GM23338 (cell line): ENCODE measurements at regions not wholly inside any gene's neighbourhood (a gene's known extent, or its start where the extent isn't known, plus 50 kb on each side); places are given as distances from the start of the nearest gene placed in this dataset.
A peak's percentile ranks its signal among the peaks of the same experiment; 100 is the strongest.

Source experiments
- ATAC-seq: fragments of 200-7000 bp; cut with Tn5 transposase; 3 replicates; pipeline ENCODE4 v1.9.1; 2020
- DNase-seq: peaks from one replicate; pipeline ENCODE4 v3.0.0-alpha.2; 2015; ENCODE audit warnings: low spot score
- H2AFZ ChIP-seq: fragments of 200-600 bp; sonication (generic); 2 replicates; pipeline ENCODE4 v1.8.0; 2016; ENCODE audit warnings: antibody characterized with exemption, mild to moderate bottlenecking, moderate library complexity
- H3F3A ChIP-seq: fragments of 200-600 bp; sonication (generic); replicated peaks from 2 replicates; pipeline ENCODE4 v1.8.0; 2017; ENCODE audit warnings: antibody characterized with exemption, mixed run types, low read depth
- H3K27ac ChIP-seq: fragments of 200-600 bp; sonication (generic); 2 replicates; pipeline ENCODE4 v1.6.1; 2016; ENCODE audit warnings: low read depth
- H3K27me3 ChIP-seq: fragments of 200-600 bp; sonication (generic); 2 replicates; pipeline ENCODE4 v1.8.0; 2016; ENCODE audit warnings: mild to moderate bottlenecking, mixed run types, moderate library complexity; ENCODE audit not compliant: insufficient read depth
- H3K36me3 ChIP-seq: fragments of 200-600 bp; sonication (generic); 2 replicates; pipeline ENCODE4 v1.8.0; 2016; ENCODE audit warnings: mild to moderate bottlenecking; ENCODE audit not compliant: insufficient read depth
- H3K4me1 ChIP-seq: fragments of 200-600 bp; sonication (generic); 2 replicates; pipeline ENCODE4 v1.8.0; 2016; ENCODE audit warnings: mild to moderate bottlenecking, moderate library complexity; ENCODE audit not compliant: insufficient read depth
- H3K4me2 ChIP-seq: fragments of 200-600 bp; sonication (generic); 2 replicates; pipeline ENCODE4 v1.7.1; 2017; ENCODE audit warnings: mixed run types
- H3K4me3 ChIP-seq: fragments of 200-600 bp; sonication (generic); 2 replicates; pipeline ENCODE4 v1.6.1; 2016; ENCODE audit warnings: mixed run types
- H3K79me2 ChIP-seq: fragments of 200-600 bp; sonication (generic); replicated peaks from 2 replicates; pipeline ENCODE4 v1.8.0; 2017; ENCODE audit warnings: mild to moderate bottlenecking; ENCODE audit not compliant: insufficient read depth
- H3K9me2 ChIP-seq: fragments of 200-600 bp; sonication (generic); 2 replicates; pipeline ENCODE4 v1.8.0; 2017; ENCODE audit not compliant: insufficient read depth
- H4K20me1 ChIP-seq: fragments of 200-600 bp; sonication (generic); replicated peaks from 2 replicates; pipeline ENCODE4 v1.8.0; 2017; ENCODE audit warnings: mild to moderate bottlenecking; ENCODE audit not compliant: insufficient read depth
- H3K27ac Mint-ChIP-seq: 2 replicates; pipeline ENCODE4 v1.8.0; 2020; ENCODE audit warnings: inconsistent platforms, mild to moderate bottlenecking, moderate library complexity, mixed read lengths
- H3K27me3 Mint-ChIP-seq: 3 replicates; pipeline ENCODE4 v1.8.0; 2022; ENCODE audit warnings: low read depth, mild to moderate bottlenecking, moderate library complexity, mixed read lengths, inconsistent platforms; ENCODE audit not compliant: insufficient read depth, poor library complexity
- H3K36me3 Mint-ChIP-seq: 3 replicates; pipeline ENCODE4 v1.8.0; 2021; ENCODE audit warnings: low read depth, mild to moderate bottlenecking, inconsistent platforms, moderate library complexity, mixed read lengths
- H3K4me1 Mint-ChIP-seq: 3 replicates; pipeline ENCODE4 v1.8.0; 2020; ENCODE audit warnings: mild to moderate bottlenecking, inconsistent platforms, mixed read lengths
- H3K4me3 Mint-ChIP-seq: 3 replicates; pipeline ENCODE4 v1.8.0; 2021; ENCODE audit warnings: moderate library complexity, mild to moderate bottlenecking, inconsistent platforms, mixed read lengths
- H3K9me3 Mint-ChIP-seq: 3 replicates; pipeline ENCODE4 v1.8.0; 2020; ENCODE audit warnings: moderate library complexity, mild to moderate bottlenecking, inconsistent platforms, mixed read lengths
- ETS1 ChIP-seq: IDR thresholded peaks from 2 replicates; pipeline ENCODE4 v1.6.1; 2016; ENCODE audit warnings: antibody characterized with exemption
- EZH2phosphoT487 ChIP-seq: fragments of 200-600 bp; sonication (generic); IDR thresholded peaks from one replicate; pipeline ENCODE4 v1.8.1; 2018; ENCODE audit warnings: antibody characterized with exemption; ENCODE audit not compliant: unreplicated experiment
- JUNB ChIP-seq: IDR thresholded peaks from one replicate; pipeline ENCODE4 v1.6.1; 2016; ENCODE audit warnings: antibody characterized with exemption; ENCODE audit not compliant: unreplicated experiment
- NANOG ChIP-seq: IDR thresholded peaks from 2 replicates; pipeline ENCODE4 v1.6.1; 2016; ENCODE audit warnings: antibody characterized with exemption, borderline replicate concordance
- POLR2AphosphoS5 ChIP-seq: IDR thresholded peaks from 2 replicates; pipeline ENCODE4 v1.6.1; 2016; ENCODE audit warnings: antibody characterized with exemption, low read depth
- STAT1 ChIP-seq: IDR thresholded peaks from one replicate; pipeline ENCODE4 v1.6.1; 2016; ENCODE audit warnings: antibody characterized with exemption; ENCODE audit not compliant: unreplicated experiment
- ZNF114 ChIP-seq: fragments of 250-450 bp; sonication (Bioruptor Pico); IDR thresholded peaks from 2 replicates; pipeline ENCODE4 v1.5.0; 2020; ENCODE audit warnings: mild to moderate bottlenecking, moderate library complexity
- TF ChIP-seq, protein P1 (sequence below), 2 experiments: fragments of 200-600 bp in 1 of 2; sonication (generic) in 1 of 2; conservative IDR thresholded peaks; 2 replicates each; pipeline versions ENCODE4 v1.5.1 to v1.6.1; 2016 to 2017; ENCODE audit warnings: antibody characterized with exemption in 2 of 2, low read depth in 2 of 2, mild to moderate bottlenecking in 2 of 2, moderate library complexity in 1 of 2
- TF ChIP-seq, protein P2 (sequence below): IDR thresholded peaks from one replicate; pipeline ENCODE4 v1.6.1; 2018; ENCODE audit warnings: antibody characterized with exemption; ENCODE audit not compliant: unreplicated experiment
- TF ChIP-seq, protein P3 (sequence below): fragments of 250-450 bp; sonication (Bioruptor Pico); IDR thresholded peaks from 2 replicates; pipeline ENCODE4 v1.5.0; 2020; ENCODE audit warnings: mild to moderate bottlenecking, moderate library complexity

- no peak overlapping the region for H3K4me3 ChIP-seq
- H3K79me2 ChIP-seq, result no peaks in the 10 kb centered on the region
- H4K20me1 ChIP-seq, result no peaks in the 10 kb centered on the region
- Mint-ChIP-seq H3K36me3 (no peaks in the 10 kb centered on the region), H3K27me3 (peaks cover 1% of the 10 kb centered on the region), H3K27ac (no peak overlapping the region), H3K4me3 (no peak overlapping the region), H3K4me1 (peaks cover 10% of the 10 kb centered on the region; the same call in 2 of the 3 replicates), H3K9me3 (no peaks in the 10 kb centered on the region)
- H3K27ac ChIP-seq, result no peak overlapping the region
- no peaks in the 10 kb centered on the region; the same call in 1 of the 2 replicates for H3K9me2 ChIP-seq
- H3F3A ChIP-seq, result no peaks in the 10 kb centered on the region
- TF ChIP-seq, protein P1, sequence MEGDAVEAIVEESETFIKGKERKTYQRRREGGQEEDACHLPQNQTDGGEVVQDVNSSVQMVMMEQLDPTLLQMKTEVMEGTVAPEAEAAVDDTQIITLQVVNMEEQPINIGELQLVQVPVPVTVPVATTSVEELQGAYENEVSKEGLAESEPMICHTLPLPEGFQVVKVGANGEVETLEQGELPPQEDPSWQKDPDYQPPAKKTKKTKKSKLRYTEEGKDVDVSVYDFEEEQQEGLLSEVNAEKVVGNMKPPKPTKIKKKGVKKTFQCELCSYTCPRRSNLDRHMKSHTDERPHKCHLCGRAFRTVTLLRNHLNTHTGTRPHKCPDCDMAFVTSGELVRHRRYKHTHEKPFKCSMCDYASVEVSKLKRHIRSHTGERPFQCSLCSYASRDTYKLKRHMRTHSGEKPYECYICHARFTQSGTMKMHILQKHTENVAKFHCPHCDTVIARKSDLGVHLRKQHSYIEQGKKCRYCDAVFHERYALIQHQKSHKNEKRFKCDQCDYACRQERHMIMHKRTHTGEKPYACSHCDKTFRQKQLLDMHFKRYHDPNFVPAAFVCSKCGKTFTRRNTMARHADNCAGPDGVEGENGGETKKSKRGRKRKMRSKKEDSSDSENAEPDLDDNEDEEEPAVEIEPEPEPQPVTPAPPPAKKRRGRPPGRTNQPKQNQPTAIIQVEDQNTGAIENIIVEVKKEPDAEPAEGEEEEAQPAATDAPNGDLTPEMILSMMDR (conservative IDR thresholded peaks at IDR 0.05; ENCODE audit: low read depth in 2 of 2), result peak; percentile 46 to 51
- no peak for TF ChIP-seq EZH2phosphoT487
- H2AFZ ChIP-seq, result no peak overlapping the region
- peak; percentile 20 for DNase-seq
- no peaks in the 10 kb centered on the region for H3K36me3 ChIP-seq
- no peak for ATAC-seq
- H3K4me2 ChIP-seq, result no peak overlapping the region
- no peaks in the 10 kb centered on the region for H3K27me3 ChIP-seq
- H3K4me1 ChIP-seq, result no peaks in the 10 kb centered on the region
Observed at GRCh38 chr4:149112109-149112508, 669.9 kb upstream of the NR3C2 start.

DNA sequence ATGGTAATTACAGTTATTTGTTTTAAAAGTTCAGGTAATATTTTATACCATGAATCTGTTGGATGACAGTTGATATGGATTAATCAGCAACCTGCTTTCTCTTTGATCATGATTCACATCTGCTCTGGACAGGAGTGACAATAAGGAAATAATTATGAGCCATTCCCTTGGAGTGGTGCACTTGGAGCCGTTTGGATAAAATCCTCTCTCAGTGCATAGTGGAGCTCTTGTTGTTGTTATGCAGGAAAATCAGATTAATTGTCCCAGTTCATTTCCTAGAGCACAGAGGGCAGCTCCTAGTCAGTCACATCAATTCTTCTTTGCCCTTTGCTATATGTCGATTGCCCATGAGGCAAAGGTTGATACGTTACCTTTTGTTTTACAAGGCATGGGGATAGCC is 668.3 kb upstream of the NR3C2 start:
- no peak overlapping the region for H2AFZ ChIP-seq
- no peaks in the 10 kb centered on the region for H3K79me2 ChIP-seq
- H3K4me3 Mint-ChIP-seq, result no peak overlapping the region
- DNase-seq (no peak), ATAC-seq (no peak)
- H3K27me3 ChIP-seq, result no peaks in the 10 kb centered on the region
- H3K9me3 Mint-ChIP-seq, result no peaks in the 10 kb centered on the region
- no peaks in the 10 kb centered on the region for H3K36me3 ChIP-seq
- H3K36me3 Mint-ChIP-seq, result no peaks in the 10 kb centered on the region
- H3K27me3 Mint-ChIP-seq, result no peaks in the 10 kb centered on the region
- no peaks in the 10 kb centered on the region for H4K20me1 ChIP-seq
- H3K4me2 ChIP-seq, result no peak overlapping the region
- no peak overlapping the region for H3K4me3 ChIP-seq
- H3K4me1 ChIP-seq, result no peaks in the 10 kb centered on the region
- H3F3A ChIP-seq, result no peaks in the 10 kb centered on the region
- no peak overlapping the region for H3K27ac Mint-ChIP-seq
- H3K4me1 Mint-ChIP-seq, result peaks cover 5% of the 10 kb centered on the region; the same call in 2 of the 3 replicates
- H3K9me2 ChIP-seq, result no peaks in the 10 kb centered on the region; the same call in 1 of the 2 replicates
- no peak overlapping the region for H3K27ac ChIP-seq
- no peak for TF ChIP-seq ETS1
- TF ChIP-seq, protein P2, sequence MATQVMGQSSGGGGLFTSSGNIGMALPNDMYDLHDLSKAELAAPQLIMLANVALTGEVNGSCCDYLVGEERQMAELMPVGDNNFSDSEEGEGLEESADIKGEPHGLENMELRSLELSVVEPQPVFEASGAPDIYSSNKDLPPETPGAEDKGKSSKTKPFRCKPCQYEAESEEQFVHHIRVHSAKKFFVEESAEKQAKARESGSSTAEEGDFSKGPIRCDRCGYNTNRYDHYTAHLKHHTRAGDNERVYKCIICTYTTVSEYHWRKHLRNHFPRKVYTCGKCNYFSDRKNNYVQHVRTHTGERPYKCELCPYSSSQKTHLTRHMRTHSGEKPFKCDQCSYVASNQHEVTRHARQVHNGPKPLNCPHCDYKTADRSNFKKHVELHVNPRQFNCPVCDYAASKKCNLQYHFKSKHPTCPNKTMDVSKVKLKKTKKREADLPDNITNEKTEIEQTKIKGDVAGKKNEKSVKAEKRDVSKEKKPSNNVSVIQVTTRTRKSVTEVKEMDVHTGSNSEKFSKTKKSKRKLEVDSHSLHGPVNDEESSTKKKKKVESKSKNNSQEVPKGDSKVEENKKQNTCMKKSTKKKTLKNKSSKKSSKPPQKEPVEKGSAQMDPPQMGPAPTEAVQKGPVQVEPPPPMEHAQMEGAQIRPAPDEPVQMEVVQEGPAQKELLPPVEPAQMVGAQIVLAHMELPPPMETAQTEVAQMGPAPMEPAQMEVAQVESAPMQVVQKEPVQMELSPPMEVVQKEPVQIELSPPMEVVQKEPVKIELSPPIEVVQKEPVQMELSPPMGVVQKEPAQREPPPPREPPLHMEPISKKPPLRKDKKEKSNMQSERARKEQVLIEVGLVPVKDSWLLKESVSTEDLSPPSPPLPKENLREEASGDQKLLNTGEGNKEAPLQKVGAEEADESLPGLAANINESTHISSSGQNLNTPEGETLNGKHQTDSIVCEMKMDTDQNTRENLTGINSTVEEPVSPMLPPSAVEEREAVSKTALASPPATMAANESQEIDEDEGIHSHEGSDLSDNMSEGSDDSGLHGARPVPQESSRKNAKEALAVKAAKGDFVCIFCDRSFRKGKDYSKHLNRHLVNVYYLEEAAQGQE, result no peak
- TF ChIP-seq, protein P3, sequence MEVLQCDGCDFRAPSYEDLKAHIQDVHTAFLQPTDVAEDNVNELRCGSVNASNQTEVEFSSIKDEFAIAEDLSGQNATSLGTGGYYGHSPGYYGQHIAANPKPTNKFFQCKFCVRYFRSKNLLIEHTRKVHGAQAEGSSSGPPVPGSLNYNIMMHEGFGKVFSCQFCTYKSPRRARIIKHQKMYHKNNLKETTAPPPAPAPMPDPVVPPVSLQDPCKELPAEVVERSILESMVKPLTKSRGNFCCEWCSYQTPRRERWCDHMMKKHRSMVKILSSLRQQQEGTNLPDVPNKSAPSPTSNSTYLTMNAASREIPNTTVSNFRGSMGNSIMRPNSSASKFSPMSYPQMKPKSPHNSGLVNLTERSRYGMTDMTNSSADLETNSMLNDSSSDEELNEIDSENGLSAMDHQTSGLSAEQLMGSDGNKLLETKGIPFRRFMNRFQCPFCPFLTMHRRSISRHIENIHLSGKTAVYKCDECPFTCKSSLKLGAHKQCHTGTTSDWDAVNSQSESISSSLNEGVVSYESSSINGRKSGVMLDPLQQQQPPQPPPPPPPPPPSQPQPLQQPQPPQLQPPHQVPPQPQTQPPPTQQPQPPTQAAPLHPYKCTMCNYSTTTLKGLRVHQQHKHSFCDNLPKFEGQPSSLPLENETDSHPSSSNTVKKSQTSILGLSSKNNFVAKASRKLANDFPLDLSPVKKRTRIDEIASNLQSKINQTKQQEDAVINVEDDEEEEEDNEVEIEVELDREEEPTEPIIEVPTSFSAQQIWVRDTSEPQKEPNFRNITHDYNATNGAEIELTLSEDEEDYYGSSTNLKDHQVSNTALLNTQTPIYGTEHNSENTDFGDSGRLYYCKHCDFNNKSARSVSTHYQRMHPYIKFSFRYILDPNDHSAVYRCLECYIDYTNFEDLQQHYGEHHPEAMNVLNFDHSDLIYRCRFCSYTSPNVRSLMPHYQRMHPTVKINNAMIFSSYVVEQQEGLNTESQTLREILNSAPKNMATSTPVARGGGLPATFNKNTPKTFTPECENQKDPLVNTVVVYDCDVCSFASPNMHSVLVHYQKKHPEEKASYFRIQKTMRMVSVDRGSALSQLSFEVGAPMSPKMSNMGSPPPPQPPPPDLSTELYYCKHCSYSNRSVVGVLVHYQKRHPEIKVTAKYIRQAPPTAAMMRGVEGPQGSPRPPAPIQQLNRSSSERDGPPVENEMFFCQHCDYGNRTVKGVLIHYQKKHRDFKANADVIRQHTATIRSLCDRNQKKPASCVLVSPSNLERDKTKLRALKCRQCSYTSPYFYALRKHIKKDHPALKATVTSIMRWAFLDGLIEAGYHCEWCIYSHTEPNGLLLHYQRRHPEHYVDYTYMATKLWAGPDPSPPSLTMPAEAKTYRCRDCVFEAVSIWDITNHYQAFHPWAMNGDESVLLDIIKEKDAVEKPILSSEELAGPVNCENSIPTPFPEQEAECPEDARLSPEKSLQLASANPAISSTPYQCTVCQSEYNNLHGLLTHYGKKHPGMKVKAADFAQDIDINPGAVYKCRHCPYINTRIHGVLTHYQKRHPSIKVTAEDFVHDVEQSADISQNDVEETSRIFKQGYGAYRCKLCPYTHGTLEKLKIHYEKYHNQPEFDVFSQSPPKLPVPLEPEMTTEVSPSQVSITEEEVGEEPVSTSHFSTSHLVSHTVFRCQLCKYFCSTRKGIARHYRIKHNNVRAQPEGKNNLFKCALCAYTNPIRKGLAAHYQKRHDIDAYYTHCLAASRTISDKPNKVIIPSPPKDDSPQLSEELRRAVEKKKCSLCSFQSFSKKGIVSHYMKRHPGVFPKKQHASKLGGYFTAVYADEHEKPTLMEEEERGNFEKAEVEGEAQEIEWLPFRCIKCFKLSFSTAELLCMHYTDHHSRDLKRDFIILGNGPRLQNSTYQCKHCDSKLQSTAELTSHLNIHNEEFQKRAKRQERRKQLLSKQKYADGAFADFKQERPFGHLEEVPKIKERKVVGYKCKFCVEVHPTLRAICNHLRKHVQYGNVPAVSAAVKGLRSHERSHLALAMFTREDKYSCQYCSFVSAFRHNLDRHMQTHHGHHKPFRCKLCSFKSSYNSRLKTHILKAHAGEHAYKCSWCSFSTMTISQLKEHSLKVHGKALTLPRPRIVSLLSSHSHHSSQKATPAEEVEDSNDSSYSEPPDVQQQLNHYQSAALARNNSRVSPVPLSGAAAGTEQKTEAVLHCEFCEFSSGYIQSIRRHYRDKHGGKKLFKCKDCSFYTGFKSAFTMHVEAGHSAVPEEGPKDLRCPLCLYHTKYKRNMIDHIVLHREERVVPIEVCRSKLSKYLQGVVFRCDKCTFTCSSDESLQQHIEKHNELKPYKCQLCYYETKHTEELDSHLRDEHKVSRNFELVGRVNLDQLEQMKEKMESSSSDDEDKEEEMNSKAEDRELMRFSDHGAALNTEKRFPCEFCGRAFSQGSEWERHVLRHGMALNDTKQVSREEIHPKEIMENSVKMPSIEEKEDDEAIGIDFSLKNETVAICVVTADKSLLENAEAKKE (CRISPR knock-in tag), result no peak
- no peak for TF ChIP-seq ZNF114 (CRISPR knock-in tag)
- TF ChIP-seq JUNB, result no peak
- TF ChIP-seq POLR2AphosphoS5, result no peak
- no peak for TF ChIP-seq STAT1
- TF ChIP-seq NANOG, result no peak
